ENCODE measurements at regions not wholly inside any gene's neighbourhood (a gene's known extent, or its start where the extent isn't known, plus 50 kb on each side); places are given as distances from the start of the nearest gene placed in this dataset.
"Not testable (repeated sequence)": the region's sequence is repeated elsewhere in the genome, so short reads cannot be mapped to it uniquely, and the experiment has no call there.

DNA sequence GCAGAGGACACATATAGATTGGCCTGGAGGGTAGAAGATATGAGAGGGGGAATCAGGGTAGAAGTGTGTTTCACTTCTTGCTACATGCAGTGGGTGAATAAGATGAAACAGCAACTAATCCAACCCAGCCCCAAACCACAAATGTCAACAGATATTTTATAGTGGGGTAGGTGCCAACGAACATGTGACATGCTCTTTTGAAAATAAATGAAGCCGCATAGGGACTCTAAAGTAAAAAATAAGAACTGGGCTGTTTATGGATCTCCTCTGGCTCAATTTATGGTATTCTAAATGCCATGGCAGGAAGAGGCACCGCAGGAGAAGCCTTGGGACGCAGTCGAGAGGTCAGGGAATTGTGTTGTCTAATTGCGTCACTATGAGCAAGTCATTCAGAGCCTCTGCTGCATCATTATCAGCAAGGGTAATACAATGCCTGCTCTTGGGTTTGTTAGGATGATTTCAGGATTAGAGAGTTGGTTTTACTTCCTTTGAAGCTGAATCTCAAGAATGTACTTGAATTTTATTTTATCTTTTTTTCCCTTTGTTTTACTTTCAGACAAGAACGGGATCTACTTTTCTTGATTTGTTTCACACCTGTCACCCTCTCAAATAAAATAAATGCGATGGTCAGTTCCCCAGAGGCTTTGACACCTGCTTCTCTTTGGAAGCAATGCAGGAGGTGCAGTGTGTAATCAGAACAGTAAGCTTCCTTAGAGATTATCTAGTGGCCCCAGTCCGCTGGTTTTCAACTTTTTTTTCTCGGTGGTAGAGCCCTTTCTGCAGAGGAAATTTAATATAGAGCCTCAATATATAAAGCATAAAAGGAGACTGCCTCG is 375.6 kb upstream of the CLINT1 start:
- Histone ChIP-seq H3K4me3 (no peak overlapping the region), H3K4me1 (no peaks in the 10 kb centered on the region), H3K9me3 (no peaks in the 10 kb centered on the region), H3K27me3 (no peaks in the 10 kb centered on the region), H3K36me3 (ENCODE audit: low read depth, missing control alignments) (no peaks in the 10 kb centered on the region), H3K27ac (no peak overlapping the region)
- intact Hi-C loops (cut with DNase I; ENCODE audit: low total_unique reads), result no loop called here
- no peak for TF ChIP-seq CTCF (IDR thresholded peaks at IDR 0.05)
- no peak for TF ChIP-seq POLR2A (IDR thresholded peaks at IDR 0.05)
- no peak for DNase-seq
- 80 to 82% methylated on average over 11 of the region's 11 CpGs for WGBS, 2 donors

DNA sequence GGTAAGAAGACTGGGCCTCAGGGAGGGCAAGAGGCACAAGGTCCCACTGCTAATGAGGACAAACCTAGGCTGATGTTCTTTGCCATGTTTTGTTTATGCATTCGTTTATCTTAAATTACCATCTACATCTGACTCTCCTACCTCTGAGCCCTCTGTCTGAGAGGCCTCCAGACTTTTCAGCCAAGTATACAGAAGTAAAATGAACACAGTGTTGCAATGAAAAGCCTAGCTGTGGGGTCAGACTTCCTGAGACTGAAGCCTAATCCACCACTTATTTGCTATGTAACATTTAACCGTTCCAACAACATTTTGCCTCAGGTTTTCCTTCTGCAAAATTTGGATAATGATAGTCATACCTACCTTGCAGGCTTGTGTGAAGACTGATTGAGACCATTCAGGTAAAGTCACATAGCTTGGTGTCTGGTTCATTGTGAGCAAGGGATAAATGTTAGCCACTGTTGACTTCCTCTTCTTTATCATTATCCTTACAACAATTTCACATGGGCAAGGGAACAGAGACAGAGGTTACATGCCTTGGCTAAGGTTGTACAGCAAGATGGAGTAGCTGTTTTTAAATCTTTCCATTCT is 374.9 kb upstream of the CLINT1 start:
- Histone ChIP-seq H3K4me1 (no peaks in the 10 kb centered on the region), H3K27ac (no peak overlapping the region), H3K9me3 (no peaks in the 10 kb centered on the region), H3K27me3 (no peaks in the 10 kb centered on the region), H3K36me3 (ENCODE audit: low read depth, missing control alignments) (no peaks in the 10 kb centered on the region), H3K4me3 (no peak overlapping the region)
- TF ChIP-seq POLR2A (IDR thresholded peaks at IDR 0.05) (no peak), CTCF (IDR thresholded peaks at IDR 0.05) (no peak)
- intact Hi-C loops (cut with DNase I; ENCODE audit: low total_unique reads), result no loop called here
- no peak for DNase-seq
- WGBS, 2 donors, result 88 to 90% methylated on average over 2 of the region's 2 CpGs

GRCh38 chr5:158227314-158227713 is 368.4 kb upstream of the CLINT1 start:
- DNase-seq; H3K27me3 ChIP-seq; H3K4me1 ChIP-seq; H3K36me3 ChIP-seq (ENCODE audit: low read depth, missing control alignments); H3K9me3 ChIP-seq; H3K27ac ChIP-seq; intact Hi-C loops (cut with DNase I; ENCODE audit: low total_unique reads); H3K4me3 ChIP-seq: not testable (repeated sequence)
- WGBS, 2 donors, result 89 to 98% methylated on average over 5 of the region's 5 CpGs

GRCh38 chr5:158226496-158226895 is 367.6 kb upstream of the CLINT1 start:
- no peak for TF ChIP-seq CTCF (IDR thresholded peaks at IDR 0.05)
- TF ChIP-seq POLR2A (IDR thresholded peaks at IDR 0.05), result no peak
- no peaks in the 10 kb centered on the region for H3K27me3 ChIP-seq
- no peak overlapping the region for H3K4me3 ChIP-seq
- DNase-seq, result no peak
- H3K27ac ChIP-seq, result no peak overlapping the region
- H3K9me3 ChIP-seq, result no peaks in the 10 kb centered on the region
- no peaks in the 10 kb centered on the region for H3K4me1 ChIP-seq
- no peaks in the 10 kb centered on the region for H3K36me3 ChIP-seq (ENCODE audit: low read depth, missing control alignments)
- intact Hi-C loops (cut with DNase I; ENCODE audit: low total_unique reads), result no loop called here
- WGBS, 2 donors, result 87 to 88% methylated on average over 5 of the region's 5 CpGs

GRCh38 chr5:158224253-158224652 is 365.3 kb upstream of the CLINT1 start:
- DNase-seq, result no peak

More at GRCh38 chr5:158224253-158224652, 365.3 kb upstream of the CLINT1 start:
- H3K27ac ChIP-seq, result no peak overlapping the region
- H3K4me1 ChIP-seq, result no peaks in the 10 kb centered on the region
- H3K36me3 ChIP-seq (ENCODE audit: low read depth, missing control alignments), result no peaks in the 10 kb centered on the region
- no peaks in the 10 kb centered on the region for H3K27me3 ChIP-seq
- TF ChIP-seq POLR2A (IDR thresholded peaks at IDR 0.05) (no peak), CTCF (IDR thresholded peaks at IDR 0.05) (no peak)
- H3K9me3 ChIP-seq, result no peaks in the 10 kb centered on the region
- no peak overlapping the region for H3K4me3 ChIP-seq
- 85 to 92% methylated on average over 2 of the region's 2 CpGs for WGBS, 2 donors
- intact Hi-C loops (cut with DNase I; ENCODE audit: low total_unique reads), result no loop called here
